PFSK-1 (cell line): ENCODE measurements at regions not wholly inside any gene's neighbourhood (a gene's known extent, or its start where the extent isn't known, plus 50 kb on each side); places are given as distances from the start of the nearest gene placed in this dataset.

Source experiments
- FOXP2 ChIP-seq: optimal IDR thresholded peaks from 2 replicates; pipeline ENCODE3; 2011; ENCODE audit warnings: borderline replicate concordance, control low read depth, inconsistent platforms; ENCODE audit not compliant: insufficient read depth; ENCODE audit errors: extremely low read length, extremely low read depth
- POLR2AphosphoS5 ChIP-seq: IDR thresholded peaks from 2 replicates; pipeline ENCODE4 v1.6.1; 2012; ENCODE audit warnings: low read depth, mild to moderate bottlenecking, control low read depth, low read length, moderate library complexity
- TAF1 ChIP-seq: IDR thresholded peaks from 2 replicates; pipeline ENCODE4 v1.6.1; 2012; ENCODE audit warnings: low read length, control low read depth, borderline replicate concordance; ENCODE audit not compliant: insufficient read depth

DNA sequence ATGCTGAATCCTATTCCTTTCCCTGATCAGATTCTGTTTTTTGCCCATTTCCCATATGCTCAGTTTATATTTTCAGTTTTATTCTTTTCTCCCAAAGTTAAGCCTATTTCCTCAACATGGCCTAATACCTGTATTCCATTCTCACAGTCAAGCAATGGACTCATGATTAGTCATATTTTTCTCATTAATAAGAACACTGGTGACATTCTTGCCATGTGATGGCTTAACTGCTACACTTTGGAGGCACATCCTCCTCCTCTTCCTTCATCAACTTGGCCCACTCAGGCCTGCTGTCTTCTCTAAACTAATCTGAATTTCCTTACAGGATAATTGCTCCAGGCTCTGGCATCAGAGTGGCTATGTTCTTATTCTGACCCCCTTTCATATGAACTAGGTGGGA, 679.2 kb downstream of the NYAP2 start:
- no peak for TF ChIP-seq POLR2AphosphoS5
- TF ChIP-seq TAF1 = no peak
- TF ChIP-seq FOXP2 = no peak
